ENCODE measurements at regions not wholly inside any gene's neighbourhood (a gene's known extent, or its start where the extent isn't known, plus 50 kb on each side); places are given as distances from the start of the nearest gene placed in this dataset.
"Not testable (repeated sequence)": the region's sequence is repeated elsewhere in the genome, so short reads cannot be mapped to it uniquely, and the experiment has no call there.

GRCh38 chr3:148439254-148439822 lies 258.4 kb upstream of the AGTR1 start:
- no peak for DNase-seq

DNA sequence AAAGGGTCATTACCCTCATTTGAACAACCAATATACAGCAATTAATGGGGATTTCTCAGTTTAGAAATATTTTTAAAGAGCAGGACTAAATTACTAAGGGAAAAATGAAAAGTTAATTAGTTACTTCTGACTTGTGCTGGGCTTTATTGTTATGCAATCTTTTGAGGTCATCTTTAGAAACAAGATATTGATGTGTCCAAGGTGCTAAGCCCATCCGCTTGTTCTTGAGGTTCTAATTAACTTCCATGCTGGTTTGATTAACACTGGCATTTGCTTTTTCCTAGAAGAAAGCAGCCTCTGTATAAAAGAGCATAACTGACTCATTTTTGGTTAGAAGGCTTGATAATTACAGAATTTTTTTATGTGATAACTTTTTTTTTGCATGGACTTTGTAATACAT lies 256.5 kb upstream of the AGTR1 start:
- no peak for DNase-seq

- DNase-seq, result no peak
Observed at GRCh38 chr3:148450819-148451218, 246.9 kb upstream of the AGTR1 start.

DNA sequence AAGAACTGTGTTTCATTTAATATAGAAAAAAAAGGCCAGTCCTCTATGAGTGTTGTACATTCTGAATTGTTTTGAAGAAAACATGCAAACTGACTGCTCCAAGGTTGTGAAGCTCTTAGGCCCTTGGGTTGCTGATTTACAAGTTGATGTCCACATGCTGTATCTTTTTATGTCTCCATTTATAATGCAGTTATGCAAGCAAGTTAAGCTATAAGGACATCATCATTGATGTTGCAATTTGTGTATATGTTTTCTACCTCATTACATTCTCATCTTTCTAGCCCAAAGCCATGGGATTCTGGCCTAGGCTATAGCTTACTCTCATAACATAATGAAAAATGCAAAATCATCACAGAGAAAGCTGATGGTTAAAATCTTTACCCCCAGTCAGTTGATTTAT lies 245.7 kb upstream of the AGTR1 start:
- no peak for DNase-seq

GRCh38 chr3:148453781-148454191 lies 243.9 kb upstream of the AGTR1 start:
- DNase-seq, result no peak

DNA sequence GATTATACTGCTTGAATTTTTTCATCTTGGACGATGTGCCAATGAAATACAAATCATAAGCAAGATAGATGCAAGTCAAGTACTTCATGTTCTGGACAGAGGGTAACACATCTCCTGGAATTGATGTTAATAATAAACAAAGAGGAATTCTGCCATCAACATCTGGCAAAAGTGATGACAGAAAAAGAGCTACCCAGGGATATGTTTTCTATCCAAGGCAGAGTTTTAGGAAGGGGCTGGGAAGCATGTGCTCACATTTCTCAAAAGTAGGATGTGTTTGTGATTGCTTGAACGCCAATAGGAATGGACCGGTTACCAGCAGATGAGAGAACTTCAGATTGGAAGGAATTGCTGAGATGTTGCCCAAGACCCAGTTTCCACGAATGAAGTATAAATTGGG lies 242.6 kb upstream of the AGTR1 start:
- DNase-seq, result no peak

DNA sequence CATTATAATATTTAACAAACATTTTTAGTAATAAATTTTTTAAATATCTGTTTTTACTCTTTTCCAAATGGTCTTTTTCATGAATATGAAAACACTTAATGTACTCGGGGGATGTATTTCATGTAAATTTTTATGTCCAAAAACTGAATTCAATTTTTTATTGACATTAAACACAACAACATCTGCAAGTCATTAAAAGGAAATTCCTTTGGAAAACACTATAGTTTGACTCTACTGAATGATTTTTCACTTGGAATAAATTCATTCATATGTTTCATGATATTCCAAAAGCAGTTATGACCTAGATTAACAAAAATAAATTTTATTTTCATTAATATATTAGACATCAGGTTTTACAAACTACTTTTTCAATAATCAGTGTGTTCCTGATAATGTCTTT lies 239.8 kb upstream of the AGTR1 start:
- DNase-seq, result no peak

DNA sequence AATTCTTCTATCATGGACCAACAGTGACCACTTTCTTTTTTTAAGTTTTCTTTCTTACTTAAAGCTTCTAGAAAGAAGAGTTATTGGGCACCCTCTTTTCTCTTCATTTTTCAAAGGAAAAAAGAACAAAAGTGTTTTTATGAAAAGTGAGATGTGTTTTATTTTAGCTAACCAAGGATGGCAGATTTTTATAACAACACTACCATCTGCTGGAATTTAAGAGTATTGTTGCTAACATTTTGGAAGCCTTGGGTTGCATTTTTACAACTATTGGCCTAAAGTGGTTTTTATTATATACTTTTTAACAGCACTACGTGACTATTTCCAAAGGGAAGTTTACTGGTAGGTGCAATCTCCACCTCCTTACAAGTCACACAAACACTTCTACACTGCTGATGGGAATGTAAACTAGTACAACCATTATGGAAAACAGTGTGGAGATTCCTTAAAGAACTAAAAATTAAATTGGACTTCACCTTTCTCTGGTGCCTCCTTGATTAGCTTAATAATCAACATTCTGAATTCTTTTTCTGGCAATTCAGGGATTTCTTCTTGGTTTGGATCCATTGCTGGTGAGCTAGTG lies 237.7 kb upstream of the AGTR1 start:
- DNase-seq, result peak; percentile 19

GRCh38 chr3:148460686-148461085 lies 237.0 kb upstream of the AGTR1 start:
- no peak for DNase-seq

DNA sequence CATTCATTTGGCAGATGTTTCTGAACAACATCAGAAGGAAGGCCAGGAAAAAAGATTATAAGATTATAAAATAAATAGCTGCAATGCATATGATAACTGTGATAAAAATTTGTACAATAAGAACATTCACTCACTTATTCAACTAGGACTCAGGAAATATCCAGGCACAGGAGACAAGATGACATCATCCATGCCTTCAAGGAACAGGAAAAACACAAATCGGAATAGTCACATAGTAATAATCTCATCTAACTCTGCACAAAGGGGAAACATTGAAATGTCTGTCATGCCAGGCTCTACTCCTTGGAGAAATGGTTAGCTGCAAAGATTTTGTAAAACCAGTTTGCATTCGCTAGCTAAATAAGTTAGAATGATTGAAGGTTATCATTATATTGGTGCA lies 233.5 kb upstream of the AGTR1 start:
- no peak for DNase-seq

- peak; percentile 6 for DNase-seq
Observed at GRCh38 chr3:148466143-148466542, 231.6 kb upstream of the AGTR1 start.

DNA sequence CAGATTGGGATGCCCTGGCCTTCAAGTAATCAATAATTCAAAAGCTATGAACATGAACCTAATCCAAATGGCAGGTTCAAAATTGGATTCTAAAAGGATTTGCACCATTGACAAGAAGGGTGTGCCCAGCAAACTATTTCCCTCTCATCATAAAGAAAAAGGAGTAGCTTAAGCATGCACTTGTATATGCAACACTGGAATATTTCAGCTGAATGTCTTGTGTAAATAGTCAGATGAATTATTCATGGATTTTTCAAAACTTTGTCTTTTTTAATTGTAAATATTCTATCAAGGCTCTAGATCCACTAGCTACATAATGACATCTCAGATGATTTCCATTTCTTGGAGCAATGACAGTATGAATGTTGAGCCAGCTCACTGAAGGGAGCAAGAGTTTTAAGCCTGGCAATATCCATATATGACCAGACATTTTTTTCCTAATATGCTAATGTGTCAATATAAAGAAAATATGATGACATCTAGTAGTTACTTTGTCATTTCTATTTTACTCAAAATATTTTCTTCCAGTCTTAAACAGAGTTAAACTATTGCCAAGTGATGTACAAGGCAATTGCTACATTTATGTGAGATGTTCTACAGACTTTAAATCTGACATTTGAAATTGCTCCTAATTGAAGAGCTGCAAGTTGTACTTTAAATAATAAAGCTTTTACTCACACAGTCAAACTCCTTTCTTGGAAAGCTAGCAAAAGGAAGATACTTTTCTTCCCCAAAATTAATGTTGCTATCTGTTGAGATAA lies 230.5 kb upstream of the AGTR1 start:
- no peak for DNase-seq

GRCh38 chr3:148477375-148477774 lies 220.3 kb upstream of the AGTR1 start:
- no peak for DNase-seq

DNA sequence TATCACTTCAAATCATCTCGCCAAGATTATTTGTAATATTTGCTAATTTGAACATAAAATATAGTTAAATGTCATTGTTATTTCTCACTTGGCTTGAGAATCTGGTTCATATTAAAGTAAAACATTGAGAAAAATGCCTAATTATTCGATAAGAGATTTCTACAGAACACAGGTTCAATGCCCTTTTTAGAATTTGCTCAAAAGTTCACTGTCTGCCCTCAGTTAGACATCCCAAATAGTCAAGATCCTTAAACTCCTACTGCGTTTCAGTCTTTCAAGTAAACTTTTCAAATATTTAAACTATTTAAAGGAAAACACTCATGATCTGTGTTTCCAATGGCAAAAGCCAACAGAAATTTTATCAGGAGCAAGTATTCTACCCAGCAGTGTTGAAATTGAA lies 204.1 kb upstream of the AGTR1 start:
- DNase-seq, result no peak

- DNase-seq, result no peak
Observed at GRCh38 chr3:148494451-148494850, 203.3 kb upstream of the AGTR1 start.

DNA sequence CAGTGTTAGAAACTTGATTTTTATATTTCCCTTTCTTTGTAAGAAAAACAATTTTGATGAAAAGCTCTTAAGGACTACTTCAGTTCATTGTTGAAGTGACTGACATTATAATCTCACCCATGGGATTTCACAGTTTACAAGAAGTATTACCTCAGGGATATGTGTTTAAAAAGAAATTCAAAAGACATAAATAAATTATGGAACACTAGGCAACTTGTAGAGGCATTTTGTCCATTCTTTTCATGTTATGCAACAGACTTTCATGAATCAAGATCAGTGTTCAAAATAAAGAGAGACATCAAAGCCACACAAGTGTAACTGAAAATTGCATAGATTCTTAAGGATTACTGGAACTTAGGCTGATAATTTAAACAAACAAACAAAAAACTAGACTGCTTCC lies 196.8 kb upstream of the AGTR1 start:
- DNase-seq, result no peak

GRCh38 chr3:148510116-148510515 lies 187.6 kb upstream of the AGTR1 start:
- no peak for DNase-seq

DNA sequence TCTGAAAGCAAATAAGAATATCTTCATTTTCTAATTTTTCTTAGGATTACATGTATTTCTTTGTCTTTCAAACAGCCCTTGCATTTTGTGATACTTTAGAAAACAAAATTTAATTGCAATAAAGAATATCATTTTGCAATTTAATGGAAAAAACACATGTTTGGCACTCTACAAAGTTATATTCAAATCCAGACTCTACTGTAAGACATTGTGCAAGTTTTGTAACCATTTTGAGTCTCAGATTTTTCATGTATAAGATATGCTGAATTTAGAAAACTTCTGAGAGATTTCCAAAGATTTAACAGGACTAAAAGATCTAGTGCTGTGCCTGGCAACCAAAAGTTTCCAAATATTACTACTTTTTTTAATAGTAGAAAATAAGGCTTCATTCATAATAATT lies 187.1 kb upstream of the AGTR1 start:
- DNase-seq, result no peak

- DNase-seq, result no peak
Observed at GRCh38 chr3:148512648-148513047, 185.1 kb upstream of the AGTR1 start.

DNA sequence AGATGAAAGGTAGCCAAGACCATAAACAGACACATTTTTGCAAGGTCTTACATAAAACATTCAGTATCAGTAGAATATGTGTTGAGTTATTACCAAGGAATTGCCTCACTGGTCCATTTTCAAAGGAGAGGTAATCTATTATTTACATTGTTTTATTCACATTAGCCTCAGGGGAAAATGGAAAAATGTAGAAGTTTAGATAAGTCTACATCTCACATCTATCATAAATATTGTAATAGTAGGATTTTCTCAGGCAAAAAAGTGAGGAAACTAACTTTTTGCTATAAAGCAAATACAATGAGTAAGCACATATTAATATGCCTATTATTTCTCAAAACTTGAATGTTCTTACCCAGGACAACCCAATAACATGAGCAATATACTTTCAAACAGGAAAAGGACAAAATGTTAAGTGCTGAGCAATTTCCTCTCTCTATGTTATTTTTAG lies 184.6 kb upstream of the AGTR1 start:
- no peak for DNase-seq

- no peak for DNase-seq
Observed at GRCh38 chr3:148518520-148518919, 179.2 kb upstream of the AGTR1 start.

GRCh38 chr3:148525621-148526020 lies 172.1 kb upstream of the AGTR1 start:
- DNase-seq, result not testable (repeated sequence)

DNA sequence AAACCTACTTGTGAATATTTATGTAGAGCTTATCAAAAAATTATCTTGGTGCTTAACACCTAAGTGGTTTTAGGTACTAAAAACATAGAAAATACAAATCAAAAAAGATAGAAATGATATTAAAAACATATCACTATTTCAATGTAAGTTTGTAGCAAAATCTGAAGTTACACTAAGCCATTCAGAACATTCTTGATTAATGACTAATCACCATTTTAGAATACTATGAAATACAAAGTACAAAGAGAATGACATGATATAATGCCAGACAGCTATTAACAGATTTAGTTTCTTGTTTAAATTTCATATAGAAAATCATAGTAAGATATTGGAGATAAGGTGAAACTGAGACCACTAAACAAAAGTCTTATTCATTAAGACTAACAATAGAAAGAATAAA lies 169.7 kb upstream of the AGTR1 start:
- no peak for DNase-seq

GRCh38 chr3:148531836-148532235 lies 165.9 kb upstream of the AGTR1 start:
- no peak for DNase-seq

- no peak for DNase-seq
Observed at GRCh38 chr3:148532326-148532725, 165.4 kb upstream of the AGTR1 start.

Measured in inflammatory macrophage treated with lipopolysaccharide for 4 hours (primary cell).